PC-9 (cell line): ENCODE measurements at regions not wholly inside any gene's neighbourhood (a gene's known extent, or its start where the extent isn't known, plus 50 kb on each side); places are given as distances from the start of the nearest gene placed in this dataset.

ENCODE experiments used
- CTCF ChIP-seq: fragments of 200-600 bp; sonication (generic); conservative IDR thresholded peaks from 2 replicates; pipeline ENCODE4 v1.6.1; 2017; ENCODE audit warnings: mixed run types, antibody characterized with exemption, mild to moderate bottlenecking, moderate library complexity
- EZH2 ChIP-seq: fragments of 200-600 bp; sonication (generic); IDR thresholded peaks from 2 replicates; pipeline ENCODE4 v1.8.0; 2017; ENCODE audit warnings: antibody characterized with exemption, low read depth

DNA sequence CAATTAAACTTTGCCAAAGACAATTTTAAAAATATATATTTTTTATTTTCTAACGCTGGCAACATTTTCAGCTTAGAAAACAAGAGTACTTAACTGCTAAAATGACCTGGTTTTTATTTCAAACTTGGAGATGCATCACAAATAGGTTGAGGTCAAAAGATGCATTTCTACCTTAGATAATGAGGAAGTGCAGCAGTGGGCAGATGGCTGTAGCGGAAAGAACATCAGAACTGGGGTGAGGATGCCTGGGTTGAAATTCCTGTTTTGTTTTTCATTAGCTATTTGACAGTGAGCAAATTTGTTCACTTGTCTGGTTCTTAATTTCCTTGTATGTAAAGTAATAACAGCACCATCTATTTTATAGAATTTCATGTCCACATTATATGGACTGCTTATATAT lies 524.8 kb upstream of the KLF4 start:
- TF ChIP-seq CTCF = no peak
- no peak for TF ChIP-seq EZH2
